ENCODE measurements at regions not wholly inside any gene's neighbourhood (a gene's known extent, or its start where the extent isn't known, plus 50 kb on each side); places are given as distances from the start of the nearest gene placed in this dataset.

- Histone ChIP-seq H2BK5ac (ENCODE audit: low read depth, low read length) (no peak overlapping the region), H3K27ac (ENCODE audit: low read depth, low read length) (no peak overlapping the region), H2AK5ac (ENCODE audit: low read depth, low read length) (no peak overlapping the region), H3K4ac (replicated peaks; ENCODE audit: insufficient read length, low read depth, low read length) (no peak overlapping the region), H3K79me2 (ENCODE audit: control insufficient read depth in 1 of 2, insufficient read depth in 2 of 2, low read length in 2 of 2) (no peaks in the 10 kb centered on the region), H3K4me2 (ENCODE audit: insufficient read depth in 1 of 2, low read depth in 2 of 2, low read length in 2 of 2) (no peak overlapping the region), H3K27me3 (replicated peaks in 1 of 4; ENCODE audit: control insufficient read depth in 3 of 4, extremely low read depth in 1 of 4, insufficient read depth in 3 of 4, low read length in 3 of 4) (no peaks in the 10 kb centered on the region), H3K9ac (replicated peaks in 1 of 4; ENCODE audit: extremely low read depth in 1 of 4, low read depth in 3 of 4, low read length in 3 of 4) (no peak overlapping the region), H2BK20ac (ENCODE audit: low read length) (no peak overlapping the region), H2AFZ (ENCODE audit: low read length) (no peak overlapping the region), H3K14ac (ENCODE audit: insufficient read length) (no peak overlapping the region), H4K91ac (replicated peaks; ENCODE audit: insufficient read length, low read length) (no peak overlapping the region), H2BK15ac (ENCODE audit: low read length) (no peak overlapping the region), H3K4me1 (replicated peaks in 1 of 4; ENCODE audit: control insufficient read depth in 3 of 4, insufficient read depth in 4 of 4, low read length in 3 of 4) (no peaks in the 10 kb centered on the region), H3K56ac (replicated peaks; ENCODE audit: insufficient read length, low read depth, low read length) (no peak overlapping the region), H2BK12ac (ENCODE audit: low read depth, low read length) (no peak overlapping the region), H3K23ac (ENCODE audit: insufficient read length) (no peak overlapping the region), H3K4me3 (ENCODE audit: extremely low read depth in 1 of 4, insufficient read depth in 2 of 4, low read depth in 3 of 4, low read length in 4 of 4) (no peak overlapping the region), H3K36me3 (ENCODE audit: control insufficient read depth in 2 of 4, insufficient read depth in 4 of 4, low read length in 3 of 4) (no peaks in the 10 kb centered on the region), H3K79me1 (ENCODE audit: low read depth, low read length) (no peaks in the 10 kb centered on the region), H3K23me2 (ENCODE audit: low read depth, low read length) (no peaks in the 10 kb centered on the region), H4K8ac (ENCODE audit: extremely low read depth, insufficient read depth, low read length) (no peak overlapping the region), H3K9me3 (ENCODE audit: insufficient read depth in 2 of 2, low read depth in 1 of 2, low read length in 1 of 2) (no peaks in the 10 kb centered on the region), H3K18ac (ENCODE audit: extremely low read depth, low read length) (no peak overlapping the region), H2BK120ac (replicated peaks; ENCODE audit: low read depth, low read length) (no peak overlapping the region), H4K20me1 (replicated peaks in 1 of 2; ENCODE audit: control insufficient read depth in 1 of 2, insufficient read depth in 2 of 2, low read length in 2 of 2) (no peaks in the 10 kb centered on the region), H4K5ac (ENCODE audit: insufficient read length, low read depth, low read length) (no peak overlapping the region)
- CTCF ChIA-PET (ENCODE audit: partially characterized antibody) = interaction anchor here (1.3 kb wide), 1 partner anchor 10 kb away, joined by 3 read pairs; no protein-coding TSS in a partner anchor
- no peak for DNase-seq (ENCODE audit: low read depth in 1 of 2, low spot score in 2 of 2)
- FAIRE-seq = no peak
- 92% methylated on average over 2 of the region's 2 CpGs; no CpG with 5 or more reads in 1 of the 2 experiments for WGBS, 2 experiments (ENCODE audit: extremely low coverage in 1 of 2, insufficient coverage in 1 of 2, insufficient read length in 1 of 2, insufficient replicate concordance in 2 of 2, low coverage in 1 of 2, low lambda C conversion rate in 2 of 2, missing lambda C conversion rate in 1 of 2)
- POLR2A ChIA-PET (ENCODE audit: partially characterized antibody) = no interaction called here
- no peak for TF ChIP-seq JUN (IDR thresholded peaks at IDR 0.05; ENCODE audit: low read depth, low read length)
- no peak for TF ChIP-seq SRF (IDR thresholded peaks at IDR 0.05; ENCODE audit: low read depth, low read length)
- TF ChIP-seq CBX8 (IDR thresholded peaks at IDR 0.05; ENCODE audit: borderline replicate concordance, low read depth, low read length) = no peak
- no peak for TF ChIP-seq CTBP2 (IDR thresholded peaks at IDR 0.05; ENCODE audit: borderline replicate concordance, insufficient read depth, insufficient read length, low read length)
- no peak for TF ChIP-seq POLR2A (IDR thresholded peaks at IDR 0.05; ENCODE audit: control extremely low read depth in 1 of 2, low read depth in 2 of 2, low read length in 2 of 2)
- TF ChIP-seq TAF7 (optimal IDR thresholded peaks at IDR 0.05; ENCODE audit: borderline replicate concordance, low read depth, low read length) = no peak
- TF ChIP-seq ASH2L (IDR thresholded peaks at IDR 0.05; ENCODE audit: low read length) = no peak
- TF ChIP-seq POLR2AphosphoS5 (IDR thresholded peaks at IDR 0.05; ENCODE audit: low read depth, low read length) = no peak
- no peak for TF ChIP-seq EZH2 (IDR thresholded peaks at IDR 0.05; ENCODE audit: low read depth, low read length, severe bottlenecking)
- no peak for TF ChIP-seq HDAC6 (IDR thresholded peaks at IDR 0.05; ENCODE audit: low read depth, low read length)
- no peak for TF ChIP-seq ATF2 (IDR thresholded peaks at IDR 0.05; ENCODE audit: low read length)
- no peak for TF ChIP-seq YY1 (IDR thresholded peaks at IDR 0.05; ENCODE audit: low read depth, low read length)
- no peak for TF ChIP-seq CHD1 (IDR thresholded peaks at IDR 0.05; ENCODE audit: low read depth, low read length)
- no peak for TF ChIP-seq SIRT6 (IDR thresholded peaks at IDR 0.05; ENCODE audit: low read length)
- no peak for TF ChIP-seq EGR1 (IDR thresholded peaks at IDR 0.05; ENCODE audit: borderline replicate concordance, low read depth, low read length)
Measured at GRCh38 chr9:8208465-8208864, 408.9 kb upstream of the DMAC1 start.
